Trophoblast cell (in vitro differentiated cells and primary cell): ENCODE measurements at regions not wholly inside any gene's neighbourhood (a gene's known extent, or its start where the extent isn't known, plus 50 kb on each side); places are given as distances from the start of the nearest gene placed in this dataset.

Source experiments
- DNase-seq, 2 donors: peaks; one replicate each; pipeline ENCODE4 v3.0.0-alpha.2; 2016
- H2AFZ ChIP-seq: 2 replicates; pipeline ENCODE4 v1.6.1; 2013; ENCODE audit warnings: low read length, moderate library complexity, mild to moderate bottlenecking; ENCODE audit not compliant: insufficient read depth, poor library complexity
- H2AK5ac ChIP-seq: 2 replicates; pipeline ENCODE4 v1.6.1; 2013; ENCODE audit warnings: mild to moderate bottlenecking, low read length
- H2BK120ac ChIP-seq: 2 replicates; pipeline ENCODE4 v1.6.1; 2013; ENCODE audit warnings: low read length, mild to moderate bottlenecking, moderate library complexity; ENCODE audit not compliant: insufficient read depth, poor library complexity
- H2BK12ac ChIP-seq: 2 replicates; pipeline ENCODE4 v1.6.1; 2013; ENCODE audit warnings: mild to moderate bottlenecking, low read length, moderate library complexity
- H2BK5ac ChIP-seq: 2 replicates; pipeline ENCODE4 v1.6.1; 2013; ENCODE audit warnings: low read length, low read depth, moderate library complexity, mild to moderate bottlenecking; ENCODE audit not compliant: poor library complexity
- H3K14ac ChIP-seq: 2 replicates; pipeline ENCODE4 v1.6.1; 2013; ENCODE audit warnings: mild to moderate bottlenecking, low read length
- H3K18ac ChIP-seq: 2 replicates; pipeline ENCODE4 v1.6.1; 2013; ENCODE audit warnings: mild to moderate bottlenecking, low read length
- H3K23ac ChIP-seq: 2 replicates; pipeline ENCODE4 v1.6.1; 2013; ENCODE audit warnings: low read length
- H3K27ac ChIP-seq: 2 replicates; pipeline ENCODE4 v1.5.1; 2013; ENCODE audit warnings: low read depth, mild to moderate bottlenecking, inconsistent platforms, low read length, moderate library complexity
- H3K27me3 ChIP-seq: 2 replicates; pipeline ENCODE4 v1.6.1; 2013; ENCODE audit warnings: inconsistent platforms, mild to moderate bottlenecking, low read length, moderate library complexity; ENCODE audit not compliant: insufficient read depth
- H3K36me3 ChIP-seq, 2 experiments: 1 replicate in 1 of 2; 2 replicates in 1 of 2; pipeline ENCODE4 v1.6.1; 2013; ENCODE audit warnings: low read length in 2 of 2, mild to moderate bottlenecking in 2 of 2, moderate library complexity in 1 of 2; ENCODE audit not compliant: insufficient read depth in 2 of 2, control insufficient read depth in 1 of 2
- H3K4ac ChIP-seq: 2 replicates; pipeline ENCODE4 v1.6.1; 2013; ENCODE audit warnings: low read depth, mild to moderate bottlenecking, low read length, moderate library complexity
- H3K4me1 ChIP-seq, 2 experiments: 1 replicate in 1 of 2; 2 replicates in 1 of 2; pipeline ENCODE4 v1.6.1; 2013; ENCODE audit warnings: low read length in 2 of 2, mild to moderate bottlenecking in 2 of 2, moderate library complexity in 1 of 2; ENCODE audit not compliant: insufficient read depth in 2 of 2, control insufficient read depth in 1 of 2
- H3K4me2 ChIP-seq: 2 replicates; pipeline ENCODE4 v1.6.1; 2013; ENCODE audit warnings: inconsistent platforms, mild to moderate bottlenecking, low read length, moderate library complexity
- H3K4me3 ChIP-seq: 2 replicates; pipeline ENCODE4 v1.5.1; 2013; ENCODE audit warnings: mild to moderate bottlenecking, low read depth, low read length, inconsistent platforms
- H3K79me1 ChIP-seq: one replicate; pipeline ENCODE4 v1.6.1; 2013; ENCODE audit warnings: low read length
- H3K79me2 ChIP-seq: 2 replicates; pipeline ENCODE4 v1.6.1; 2013; ENCODE audit warnings: low read length, mild to moderate bottlenecking; ENCODE audit not compliant: control insufficient read depth, insufficient read depth, poor library complexity
- H3K9ac ChIP-seq: 2 replicates; pipeline ENCODE4 v1.6.1; 2013; ENCODE audit warnings: mild to moderate bottlenecking, low read length
- H3K9me3 ChIP-seq: 2 replicates; pipeline ENCODE4 v1.6.1; 2013; ENCODE audit warnings: low read depth, mild to moderate bottlenecking, control low read depth, inconsistent platforms, low read length; ENCODE audit not compliant: insufficient read depth
- H4K12ac ChIP-seq: 2 replicates; pipeline ENCODE4 v1.6.1; 2013; ENCODE audit warnings: low read depth, mild to moderate bottlenecking, low read length, moderate library complexity
- H4K8ac ChIP-seq: 2 replicates; pipeline ENCODE4 v1.6.1; 2013; ENCODE audit warnings: low read depth, mild to moderate bottlenecking, low read length, moderate library complexity
- H4K91ac ChIP-seq: one replicate; pipeline ENCODE4 v1.6.1; 2013; ENCODE audit warnings: low read depth, mild to moderate bottlenecking, low read length, moderate library complexity
- WGBS: extraction: QIAGEN DNeasy Blood & Tissue Kit; methylation state at CpG from one replicate; pipeline ENCODE4 v1.1.7; 2013; ENCODE audit warnings: missing lambda C conversion rate; ENCODE audit not compliant: insufficient read length, insufficient coverage; ENCODE audit errors: extremely low coverage; 5-methylcytosine and 5-hydroxymethylcytosine counted together

GRCh38 chr13:74045583-74045982 is 88.6 kb downstream of the KLF12 start:
- H3K9me3 ChIP-seq: no peaks in the 10 kb centered on the region

GRCh38 chr13:74043237-74043636 is 91.0 kb downstream of the KLF12 start:
- peaks cover 0 to 6% of the 10 kb centered on the region in 2 experiments for H3K4me1 ChIP-seq
- no peak overlapping the region for H3K23ac ChIP-seq
- H3K79me1 ChIP-seq: no peaks in the 10 kb centered on the region
- no peak overlapping the region for H3K4me2 ChIP-seq
- no peaks in the 10 kb centered on the region for H3K36me3 ChIP-seq
- no peak overlapping the region for H3K27ac ChIP-seq
- H4K8ac ChIP-seq: no peak overlapping the region
- no peaks in the 10 kb centered on the region for H3K79me2 ChIP-seq
- WGBS: no CpG with 5 or more reads among the region's 5 CpGs
- H3K9me3 ChIP-seq: no peaks in the 10 kb centered on the region
- H2AFZ ChIP-seq: no peak overlapping the region
- no peak overlapping the region for H2BK12ac ChIP-seq
- no peak overlapping the region for H2AK5ac ChIP-seq
- H3K27me3 ChIP-seq: no peaks in the 10 kb centered on the region
- H3K9ac ChIP-seq: no peak overlapping the region
- H2BK120ac ChIP-seq: no peak overlapping the region
- DNase-seq: no peak
- H2BK5ac ChIP-seq: no peak overlapping the region
- no peak overlapping the region for H3K18ac ChIP-seq
- no peak overlapping the region for H4K91ac ChIP-seq
- H4K12ac ChIP-seq: no peak overlapping the region
- no peak overlapping the region for H3K4me3 ChIP-seq
- H3K4ac ChIP-seq: no peak overlapping the region
- H3K14ac ChIP-seq: no peak overlapping the region

More at GRCh38 chr13:74045583-74045982, 88.6 kb downstream of the KLF12 start:
- no peak for DNase-seq
- Histone ChIP-seq H3K79me1 (no peaks in the 10 kb centered on the region), H3K4me2 (no peak overlapping the region), H3K27me3 (no peaks in the 10 kb centered on the region), H2AK5ac (no peak overlapping the region), H4K8ac (no peak overlapping the region), H3K9ac (no peak overlapping the region), H3K4me1 (peaks cover 0 to 6% of the 10 kb centered on the region in 2 experiments), H2BK12ac (no peak overlapping the region), H2BK120ac (no peak overlapping the region), H3K79me2 (no peaks in the 10 kb centered on the region), H2BK5ac (no peak overlapping the region), H3K27ac (no peak overlapping the region), H4K12ac (no peak overlapping the region), H3K18ac (no peak overlapping the region), H3K4ac (no peak overlapping the region), H4K91ac (no peak overlapping the region), H3K36me3 (no peaks in the 10 kb centered on the region), H3K4me3 (no peak overlapping the region), H3K14ac (no peak overlapping the region), H3K23ac (no peak overlapping the region), H2AFZ (peak overlapping the region; percentile 86)
- WGBS: no CpG with 5 or more reads among the region's 6 CpGs

GRCh38 chr13:74040200-74040599 is 94.0 kb downstream of the KLF12 start:
- Histone ChIP-seq H2AFZ (no peak overlapping the region), H3K27ac (no peak overlapping the region)

DNA sequence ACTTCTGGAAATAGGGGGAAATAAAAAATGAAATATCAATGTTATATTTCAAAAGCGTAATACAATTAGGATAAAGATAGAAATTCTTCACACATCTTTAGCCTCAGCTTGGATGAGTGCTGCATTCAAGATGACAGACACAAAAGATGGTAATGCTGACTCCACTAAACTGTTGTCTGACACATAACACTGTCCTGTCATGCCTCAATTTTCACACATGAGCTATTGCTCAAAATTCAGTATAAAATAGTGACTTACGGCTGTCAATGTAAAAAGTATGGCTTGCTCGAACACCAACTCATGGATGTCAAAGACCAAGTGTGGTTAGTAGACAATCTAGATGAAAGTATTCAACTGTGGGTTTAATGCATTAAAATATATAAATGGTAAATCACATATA is 94.5 kb downstream of the KLF12 start:
- Histone ChIP-seq H2BK12ac (no peak overlapping the region), H3K4me1 (peaks cover 11 to 12% of the 10 kb centered on the region in 2 experiments)
- no CpG with 5 or more reads among the region's 3 CpGs for WGBS

More at GRCh38 chr13:74040200-74040599, 94.0 kb downstream of the KLF12 start:
- no peaks in the 10 kb centered on the region for H3K9me3 ChIP-seq
- peaks cover 5% of the 10 kb centered on the region for H3K79me1 ChIP-seq
- no peaks in the 10 kb centered on the region for H3K27me3 ChIP-seq
- H3K79me2 ChIP-seq: peaks cover 2% of the 10 kb centered on the region
- H2AK5ac ChIP-seq: no peak overlapping the region
- peak; percentile 10 to 51 for DNase-seq
- H3K36me3 ChIP-seq: no peaks in the 10 kb centered on the region
- no peak overlapping the region for H3K14ac ChIP-seq
- no peak overlapping the region for H3K4me3 ChIP-seq
- no peak overlapping the region for H2BK5ac ChIP-seq
- H2BK120ac ChIP-seq: no peak overlapping the region
- H2BK12ac ChIP-seq: no peak overlapping the region
- no peak overlapping the region for H3K4ac ChIP-seq
- H3K4me2 ChIP-seq: no peak overlapping the region
- H3K18ac ChIP-seq: no peak overlapping the region
- H4K8ac ChIP-seq: no peak overlapping the region
- H3K4me1 ChIP-seq: peaks cover 11 to 12% of the 10 kb centered on the region in 2 experiments
- H4K12ac ChIP-seq: no peak overlapping the region
- WGBS: no CpG with 5 or more reads among the region's 4 CpGs
- no peak overlapping the region for H3K23ac ChIP-seq
- H3K9ac ChIP-seq: no peak overlapping the region
- no peak overlapping the region for H4K91ac ChIP-seq

More for the DNA sequence above, 94.5 kb downstream of the KLF12 start:
- Histone ChIP-seq H2BK120ac (no peak overlapping the region), H3K27me3 (no peaks in the 10 kb centered on the region), H3K18ac (no peak overlapping the region), H2AK5ac (no peak overlapping the region), H2BK5ac (no peak overlapping the region), H3K4me2 (no peak overlapping the region), H3K79me2 (peaks cover 2% of the 10 kb centered on the region), H3K79me1 (peaks cover 5% of the 10 kb centered on the region), H4K91ac (no peak overlapping the region), H3K27ac (no peak overlapping the region), H4K12ac (no peak overlapping the region), H2AFZ (no peak overlapping the region), H3K36me3 (no peaks in the 10 kb centered on the region), H3K4me3 (no peak overlapping the region), H3K4ac (no peak overlapping the region), H3K9me3 (no peaks in the 10 kb centered on the region), H4K8ac (no peak overlapping the region), H3K9ac (no peak overlapping the region), H3K14ac (no peak overlapping the region), H3K23ac (no peak overlapping the region)
- no peak for DNase-seq
